K562 (cell line): ENCODE measurements at regions not wholly inside any gene's neighbourhood (a gene's known extent, or its start where the extent isn't known, plus 50 kb on each side); places are given as distances from the start of the nearest gene placed in this dataset.

Experiments used
- ATAC-seq: fragments of 200-7000 bp; cut with Tn5 transposase; 3 replicates; pipeline ENCODE4 v1.9.1; 2020; ENCODE audit warnings: moderate library complexity
- BruUV-seq: library from RNA; stranded (reverse); fragments of 400-500 nt; replicated peaks from 2 replicates; lab custom pipeline; 2021; lab: Mats Ljungman, UMichigan
- CTCF ChIA-PET: fragments of 300-600 bp; formaldehyde crosslinking; extraction: SDS; loops from one replicate; lab custom pipeline; 2021; ENCODE audit warnings: low intra/inter-chr PET ratio; lab: Yijun Ruan, JAX
- POLR2A ChIA-PET: fragments of 300-600, 350-650 bp; sonication (Branson Sonifier 250); formaldehyde crosslinking; extraction: SDS; loops from one replicate; lab custom pipeline; 2021; ENCODE audit warnings: antibody characterized with exemption, inconsistent platforms; lab: Yijun Ruan, JAX
- DNase-seq, 4 experiments: peaks; one replicate each; pipeline versions ENCODE4 v3.0.0 to v3.0.0-alpha.2; 2011 to 2018; ENCODE audit warnings: low spot score in 3 of 4, mixed read lengths in 3 of 4; ENCODE audit errors: extremely low read depth in 1 of 4
- FAIRE-seq: peaks from 2 replicates; lab custom pipeline; 2011; peaks lifted over from hg19 to GRCh38; lab: Jason Lieb, UNC
- H2AFZ ChIP-seq: 2 replicates; pipeline ENCODE4 v1.6.0; 2011; ENCODE audit warnings: low read depth, low read length, control low read depth, inconsistent platforms
- H3K27ac ChIP-seq: fragments of 200-600 bp; 3 replicates; pipeline ENCODE4 v1.8.0; 2011; ENCODE audit warnings: low read depth, mild to moderate bottlenecking, control low read depth, inconsistent platforms, low read length, moderate library complexity, mixed read lengths; ENCODE audit errors: extremely low read depth
- H3K27me3 ChIP-seq, 2 experiments: fragments of 300-600 bp in 1 of 2; 2 replicates in 1 of 2; 3 replicates in 1 of 2; pipeline versions ENCODE4 v1.6.0 to v1.8.0; 2011; ENCODE audit warnings: inconsistent platforms in 2 of 2, low read length in 2 of 2, mild to moderate bottlenecking in 1 of 2, mixed read lengths in 1 of 2, moderate library complexity in 1 of 2; ENCODE audit not compliant: control insufficient read depth in 2 of 2, insufficient read depth in 2 of 2
- H3K36me3 ChIP-seq: fragments of 300-600 bp; 3 replicates; pipeline ENCODE4 v1.8.0; 2011; ENCODE audit warnings: mild to moderate bottlenecking, low read length, inconsistent platforms; ENCODE audit not compliant: control insufficient read depth, insufficient read depth
- H3K4me1 ChIP-seq, 2 experiments: fragments of 200-600 bp in 1 of 2; replicated peaks in 1 of 2; 2 replicates in 1 of 2; 3 replicates in 1 of 2; pipeline versions ENCODE4 v1.5.1 to v1.8.0; 2011; ENCODE audit warnings: inconsistent platforms in 2 of 2, low read length in 2 of 2, mild to moderate bottlenecking in 1 of 2, mixed read lengths in 1 of 2, moderate library complexity in 1 of 2; ENCODE audit not compliant: control insufficient read depth in 2 of 2, insufficient read depth in 2 of 2
- H3K4me2 ChIP-seq: 2 replicates; pipeline ENCODE4 v1.6.1; 2011; ENCODE audit warnings: low read length, control low read depth, inconsistent platforms, mixed read lengths; ENCODE audit not compliant: insufficient read depth
- H3K4me3 ChIP-seq: fragments of 200-600 bp; sonication (generic), shearing (Covaris generic); 2 replicates; pipeline ENCODE4 v1.5.1; 2016; ENCODE audit warnings: control low read depth, inconsistent platforms
- H3K79me2 ChIP-seq: fragments of 200-600 bp; 3 replicates; pipeline ENCODE4 v1.8.0; 2011; ENCODE audit warnings: low read length, inconsistent platforms; ENCODE audit not compliant: control insufficient read depth, insufficient read depth
- H3K9ac ChIP-seq, 2 experiments: 2 replicates each; pipeline versions ENCODE4 v1.6.0 to v1.6.1; 2011; ENCODE audit warnings: low read depth in 2 of 2, low read length in 2 of 2, control low read depth in 1 of 2, inconsistent platforms in 1 of 2, mild to moderate bottlenecking in 1 of 2, mixed read lengths in 1 of 2; ENCODE audit not compliant: insufficient read depth in 1 of 2
- H3K9me1 ChIP-seq: one replicate; pipeline ENCODE4 v1.6.0; 2011; ENCODE audit warnings: inconsistent platforms, mild to moderate bottlenecking, low read length, moderate library complexity; ENCODE audit not compliant: control insufficient read depth, insufficient read depth
- H3K9me3 ChIP-seq: replicated peaks from 2 replicates; pipeline ENCODE4 v1.5.1; 2011; ENCODE audit warnings: low read depth, low read length, inconsistent platforms; ENCODE audit not compliant: control insufficient read depth, insufficient read depth
- H4K20me1 ChIP-seq: replicated peaks from 2 replicates; pipeline ENCODE4 v1.6.1; 2011; ENCODE audit warnings: low read length, inconsistent platforms, mixed read lengths; ENCODE audit not compliant: control insufficient read depth, insufficient read depth
- ASH1L ChIP-seq: fragments of 450-650 bp; IDR thresholded peaks from 2 replicates; pipeline ENCODE4 v1.6.1; 2018; ENCODE audit warnings: borderline replicate concordance, mild to moderate bottlenecking, low read depth; ENCODE audit not compliant: partially characterized antibody
- C11orf30 ChIP-seq: fragments of 450-650 bp; IDR thresholded peaks from 2 replicates; pipeline ENCODE4 v1.6.1; 2016; ENCODE audit warnings: low read depth, mild to moderate bottlenecking
- HDAC1 ChIP-seq, 2 experiments: fragments of 450-650 bp; IDR thresholded peaks; 2 replicates each; pipeline ENCODE4 v1.6.1; 2016 to 2017; ENCODE audit warnings: inconsistent platforms in 1 of 2, mild to moderate bottlenecking in 1 of 2, moderate library complexity in 1 of 2
- NFE2 ChIP-seq: IDR thresholded peaks from 2 replicates; pipeline ENCODE4 v1.6.1; 2014; ENCODE audit warnings: antibody characterized with exemption, low read depth
- NR1H2 ChIP-seq: sonication (generic); formaldehyde crosslinking; IDR thresholded peaks from 2 replicates; pipeline ENCODE4 v1.4.0; 2020; ENCODE audit warnings: mild to moderate bottlenecking, missing genetic modification reagents
- ZNF253 ChIP-seq: fragments of 250-450 bp; sonication (Bioruptor Pico); conservative IDR thresholded peaks from 2 replicates; pipeline ENCODE4 v1.6.1; 2021; ENCODE audit warnings: mild to moderate bottlenecking
- ZNF277 ChIP-seq: fragments of 250-450 bp; sonication (Bioruptor Pico); IDR thresholded peaks from 2 replicates; pipeline ENCODE4 v1.8.0; 2022; ENCODE audit warnings: inconsistent platforms, mild to moderate bottlenecking, moderate library complexity, borderline replicate concordance
- ZNF695 ChIP-seq: fragments of 450-650 bp; formaldehyde crosslinking; IDR thresholded peaks from 2 replicates; pipeline ENCODE4 v1.4.0; 2020; ENCODE audit warnings: mild to moderate bottlenecking, moderate library complexity
- WGBS: fragments of 100-300 bp; shearing (Covaris generic); methylation state at CpG from one replicate; pipeline ENCODE4 v1.1.6; 2016; ENCODE audit warnings: low coverage, mixed read lengths; ENCODE audit not compliant: insufficient coverage; ENCODE audit errors: missing lambda C conversion rate; 5-methylcytosine and 5-hydroxymethylcytosine counted together
- in situ Hi-C: fragments of 300-500 bp; cut with MboI; formaldehyde crosslinking; loops from 4 replicates; pipeline ENCODE4 v1.15.0; 2018; ENCODE audit warnings: inconsistent platforms, mixed read lengths
- intact Hi-C: fragments of 100-400 bp; cut with micrococcal nuclease; formaldehyde crosslinking; loops from 2 replicates; pipeline ENCODE4 v1.14.2; 2022
- TF ChIP-seq, protein P1 (sequence below): fragments of 250-450 bp; sonication (Bioruptor Pico); IDR thresholded peaks from 2 replicates; pipeline ENCODE4 v1.4.0; 2020

- POLR2A ChIA-PET, result no interaction called here
- intact Hi-C loops, result no loop called here
- Histone ChIP-seq H2AFZ (no peak overlapping the region), H3K4me2 (no peak overlapping the region), H3K9ac (no peak overlapping the region), H3K27me3 (no peaks in the 10 kb centered on the region), H3K4me3 (no peak overlapping the region), H3K9me3 (no peaks in the 10 kb centered on the region; the same call in 1 of the 2 replicates), H3K36me3 (no peaks in the 10 kb centered on the region)
- ATAC-seq, result no peak
- CTCF ChIA-PET, result no interaction called here
- WGBS, result 1% methylated on average over 7 of the region's 7 CpGs
- BruUV-seq, result no TSS peak
- no peak for TF ChIP-seq HDAC1 (IDR thresholded peaks at IDR 0.05)
- TF ChIP-seq ZNF277 (CRISPR knock-in tag), result no peak
- TF ChIP-seq, all 486 proteins: peak for 0
- Histone ChIP-seq H3K79me2 (no peaks in the 10 kb centered on the region), H3K27ac (no peak overlapping the region), H3K9me1 (no peaks in the 10 kb centered on the region), H4K20me1 (no peaks in the 10 kb centered on the region), H3K4me1 (no peaks in the 10 kb centered on the region)
- in situ Hi-C loops, result no loop called here
- FAIRE-seq (no peak), DNase-seq (no peak)
Observed at GRCh38 chr12:126443977-126444376, 1378.7 kb downstream of the AACS start.

DNA sequence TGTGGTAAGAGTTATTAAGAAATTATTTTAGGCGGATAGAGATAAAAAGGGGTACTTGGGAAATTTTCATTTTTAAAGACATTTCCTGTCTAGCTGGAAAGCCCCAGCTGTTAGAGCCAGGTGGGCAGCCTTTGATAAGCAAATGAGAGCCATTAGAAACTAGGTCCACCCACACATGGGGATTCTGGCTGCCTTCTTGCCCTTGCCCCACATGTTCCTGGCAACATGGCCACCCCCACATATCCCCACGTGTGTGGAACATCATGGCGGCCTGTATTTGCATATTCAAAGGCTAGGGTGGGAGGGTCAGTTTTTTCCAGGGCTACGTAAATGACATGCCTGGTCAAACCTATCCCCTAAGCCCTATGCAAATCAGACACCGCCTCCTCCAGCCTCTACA lies 1382.1 kb downstream of the AACS start:
- in situ Hi-C loops, result no loop called here
- ATAC-seq, result no peak
- FAIRE-seq, result no peak
- Histone ChIP-seq H3K4me3 (no peak overlapping the region), H3K4me2 (no peak overlapping the region), H3K4me1 (no peaks in the 10 kb centered on the region), H3K9me1 (no peaks in the 10 kb centered on the region), H4K20me1 (no peaks in the 10 kb centered on the region), H3K27ac (no peak overlapping the region), H3K27me3 (no peaks in the 10 kb centered on the region), H3K79me2 (no peaks in the 10 kb centered on the region), H3K36me3 (no peaks in the 10 kb centered on the region), H3K9ac (no peak overlapping the region), H3K9me3 (no peaks in the 10 kb centered on the region; the same call in 1 of the 2 replicates), H2AFZ (no peak overlapping the region)
- no TSS peak for BruUV-seq
- intact Hi-C loops, result no loop called here
- TF ChIP-seq ZNF253 (CRISPR knock-in tag) (no peak), ZNF695 (CRISPR knock-in tag) (no peak), NR1H2 (no peak), C11orf30 (no peak), ASH1L (no peak), NFE2 (no peak)
- TF ChIP-seq, protein P1, sequence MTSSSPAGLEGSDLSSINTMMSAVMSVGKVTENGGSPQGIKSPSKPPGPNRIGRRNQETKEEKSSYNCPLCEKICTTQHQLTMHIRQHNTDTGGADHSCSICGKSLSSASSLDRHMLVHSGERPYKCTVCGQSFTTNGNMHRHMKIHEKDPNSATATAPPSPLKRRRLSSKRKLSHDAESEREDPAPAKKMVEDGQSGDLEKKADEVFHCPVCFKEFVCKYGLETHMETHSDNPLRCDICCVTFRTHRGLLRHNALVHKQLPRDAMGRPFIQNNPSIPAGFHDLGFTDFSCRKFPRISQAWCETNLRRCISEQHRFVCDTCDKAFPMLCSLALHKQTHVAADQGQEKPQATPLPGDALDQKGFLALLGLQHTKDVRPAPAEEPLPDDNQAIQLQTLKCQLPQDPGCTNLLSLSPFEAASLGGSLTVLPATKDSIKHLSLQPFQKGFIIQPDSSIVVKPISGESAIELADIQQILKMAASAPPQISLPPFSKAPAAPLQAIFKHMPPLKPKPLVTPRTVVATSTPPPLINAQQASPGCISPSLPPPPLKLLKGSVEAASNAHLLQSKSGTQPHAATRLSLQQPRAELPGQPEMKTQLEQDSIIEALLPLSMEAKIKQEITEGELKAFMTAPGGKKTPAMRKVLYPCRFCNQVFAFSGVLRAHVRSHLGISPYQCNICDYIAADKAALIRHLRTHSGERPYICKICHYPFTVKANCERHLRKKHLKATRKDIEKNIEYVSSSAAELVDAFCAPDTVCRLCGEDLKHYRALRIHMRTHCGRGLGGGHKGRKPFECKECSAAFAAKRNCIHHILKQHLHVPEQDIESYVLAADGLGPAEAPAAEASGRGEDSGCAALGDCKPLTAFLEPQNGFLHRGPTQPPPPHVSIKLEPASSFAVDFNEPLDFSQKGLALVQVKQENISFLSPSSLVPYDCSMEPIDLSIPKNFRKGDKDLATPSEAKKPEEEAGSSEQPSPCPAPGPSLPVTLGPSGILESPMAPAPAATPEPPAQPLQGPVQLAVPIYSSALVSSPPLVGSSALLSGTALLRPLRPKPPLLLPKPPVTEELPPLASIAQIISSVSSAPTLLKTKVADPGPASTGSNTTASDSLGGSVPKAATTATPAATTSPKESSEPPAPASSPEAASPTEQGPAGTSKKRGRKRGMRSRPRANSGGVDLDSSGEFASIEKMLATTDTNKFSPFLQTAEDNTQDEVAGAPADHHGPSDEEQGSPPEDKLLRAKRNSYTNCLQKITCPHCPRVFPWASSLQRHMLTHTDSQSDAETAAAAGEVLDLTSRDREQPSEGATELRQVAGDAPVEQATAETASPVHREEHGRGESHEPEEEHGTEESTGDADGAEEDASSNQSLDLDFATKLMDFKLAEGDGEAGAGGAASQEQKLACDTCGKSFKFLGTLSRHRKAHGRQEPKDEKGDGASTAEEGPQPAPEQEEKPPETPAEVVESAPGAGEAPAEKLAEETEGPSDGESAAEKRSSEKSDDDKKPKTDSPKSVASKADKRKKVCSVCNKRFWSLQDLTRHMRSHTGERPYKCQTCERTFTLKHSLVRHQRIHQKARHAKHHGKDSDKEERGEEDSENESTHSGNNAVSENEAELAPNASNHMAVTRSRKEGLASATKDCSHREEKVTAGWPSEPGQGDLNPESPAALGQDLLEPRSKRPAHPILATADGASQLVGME (CRISPR knock-in tag), result no peak
- ChIA-PET POLR2A (no interaction called here), CTCF (no interaction called here)
- WGBS, result 0% methylated on average over 5 of the region's 5 CpGs
- no peak for DNase-seq
